Renal cortex interstitium (tissue), 11 donors: ENCODE measurements at regions not wholly inside any gene's neighbourhood (a gene's known extent, or its start where the extent isn't known, plus 50 kb on each side); places are given as distances from the start of the nearest gene placed in this dataset.

Experiments
- DNase-seq, 11 donors: peaks; one replicate each; pipeline ENCODE4 v3.0.0-alpha.2; 2013; ENCODE audit warnings: low read depth in 9 of 11, low spot score in 4 of 11; ENCODE audit errors: extremely low read depth in 1 of 11

- DNase-seq: no peak
Measured at GRCh38 chr10:118537623-118538022, 57.8 kb downstream of the PRLHR start.

GRCh38 chr10:118534136-118534535 is 61.3 kb downstream of the PRLHR start:
- no peak for DNase-seq

GRCh38 chr10:118531105-118531852 is 64.2 kb downstream of the PRLHR start:
- DNase-seq: no peak

DNA sequence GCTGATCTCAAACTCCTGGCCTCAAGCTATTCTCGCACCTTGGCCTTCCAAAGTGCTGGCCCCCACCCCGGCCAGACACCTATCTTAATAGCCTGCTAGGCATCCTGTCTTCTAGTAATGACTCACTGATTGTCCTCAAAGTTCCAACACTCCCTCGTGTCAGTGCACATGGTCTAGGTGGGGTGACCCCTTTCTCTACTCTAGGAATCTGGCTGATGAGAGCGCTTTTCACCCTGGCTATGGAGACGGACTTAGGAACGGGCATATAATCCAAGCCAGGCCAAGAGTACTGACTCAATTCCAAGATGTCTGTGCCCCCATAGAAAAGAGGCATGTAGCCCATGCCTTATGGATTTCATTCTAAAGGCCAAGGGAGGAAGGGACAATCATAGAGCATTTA is 67.0 kb downstream of the PRLHR start:
- no peak for DNase-seq

DNA sequence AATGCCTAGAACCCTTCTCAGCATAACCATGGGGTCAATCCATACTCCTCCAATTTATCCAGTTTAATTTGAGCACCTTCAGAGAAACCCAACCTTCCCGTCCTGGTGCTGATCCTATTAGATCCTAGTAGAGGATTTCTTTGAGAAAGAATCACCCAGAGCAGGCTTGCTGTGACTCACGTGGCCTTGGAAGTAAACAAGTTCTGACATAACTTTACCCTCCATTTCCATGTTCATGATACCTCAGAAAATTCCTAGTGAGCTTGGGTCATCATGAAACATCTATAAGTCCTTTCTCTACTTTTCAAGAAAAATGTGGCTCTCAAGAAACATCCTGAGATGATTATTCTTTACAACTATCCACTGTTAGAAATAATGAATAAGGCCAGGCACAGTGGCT is 71.7 kb downstream of the PRLHR start:
- DNase-seq: no peak

DNA sequence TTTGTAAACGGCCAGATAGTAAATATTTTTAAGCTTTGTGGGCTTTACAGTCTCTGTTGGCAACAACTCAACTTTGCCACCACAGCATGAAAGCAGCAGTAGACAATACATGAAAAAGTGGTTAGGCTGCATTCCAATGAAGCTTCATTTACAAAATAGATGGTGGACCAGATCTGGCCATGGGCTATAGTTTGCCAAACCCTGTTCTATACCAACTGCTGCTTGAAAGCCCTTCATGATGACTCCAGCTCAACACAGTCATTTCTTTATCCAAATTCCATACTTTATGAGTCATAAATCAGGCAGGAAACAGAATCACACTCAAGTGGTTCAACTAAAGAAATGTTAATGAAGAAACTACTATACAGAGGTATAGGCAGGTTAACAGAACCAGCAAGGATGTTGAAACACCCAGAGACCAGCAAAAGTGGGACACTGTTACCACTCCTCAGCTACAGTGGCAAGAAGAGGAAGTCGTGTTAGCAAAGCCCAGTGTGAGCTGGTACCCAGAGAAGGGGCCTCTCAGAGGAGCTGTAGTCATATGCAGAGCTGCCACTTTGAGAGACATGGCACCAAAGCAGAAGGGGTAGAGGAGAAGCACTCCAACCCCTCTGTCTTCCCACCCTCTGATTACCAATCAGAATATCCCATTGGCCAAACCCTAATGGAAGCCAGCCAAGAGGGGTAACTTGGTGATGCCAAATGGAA is 72.5 kb downstream of the PRLHR start:
- DNase-seq: no peak

GRCh38 chr10:118521415-118522117 is 73.9 kb downstream of the PRLHR start:
- DNase-seq: no peak

DNA sequence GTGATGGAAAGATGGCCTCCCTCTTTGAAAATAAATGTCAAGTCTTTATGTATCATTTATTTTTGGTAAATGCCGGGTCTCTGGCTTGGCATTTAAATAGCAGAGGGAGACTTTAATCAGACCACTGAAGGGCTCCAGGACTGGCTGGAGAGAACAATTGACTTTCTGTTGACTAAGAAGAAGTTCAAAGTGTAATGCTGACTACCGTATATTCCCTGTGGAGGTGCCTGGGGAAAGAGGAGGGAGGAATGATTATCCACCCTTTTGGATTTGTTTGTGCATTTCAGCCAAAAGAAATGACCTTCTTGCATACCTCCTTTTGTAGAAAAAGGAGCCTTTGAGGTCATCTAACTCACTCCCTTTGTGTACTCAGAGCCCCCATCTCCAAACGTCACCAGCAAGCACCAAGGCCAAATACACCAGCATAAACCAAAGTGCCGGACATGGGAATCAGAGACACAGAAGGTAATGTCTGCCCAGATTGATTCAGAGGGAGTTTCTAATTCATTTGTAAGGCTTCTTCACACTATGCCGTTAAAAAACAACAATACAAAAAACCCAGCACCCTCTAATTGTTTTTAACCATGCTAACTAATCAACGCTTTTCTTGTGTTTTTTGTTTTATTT is 75.2 kb downstream of the PRLHR start:
- DNase-seq: no peak

DNA sequence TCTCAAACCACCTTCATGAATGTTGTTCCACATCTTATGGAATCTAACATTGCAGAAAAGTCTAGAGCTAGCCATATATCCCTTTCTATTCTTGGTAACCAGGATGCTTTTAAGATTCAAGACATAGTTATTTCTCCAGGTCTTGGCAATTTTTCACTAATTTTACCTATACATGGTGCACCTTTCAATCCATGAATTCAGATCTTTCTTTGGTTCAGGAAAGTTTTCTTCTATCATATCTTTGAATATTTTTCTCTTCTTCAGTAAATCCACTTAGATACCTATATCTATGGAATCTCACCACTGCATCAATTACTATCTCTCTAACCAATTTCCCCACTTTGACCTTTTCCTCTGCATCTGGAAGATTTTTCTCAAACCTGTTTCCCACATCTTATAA is 77.4 kb downstream of the PRLHR start:
- no peak for DNase-seq

DNA sequence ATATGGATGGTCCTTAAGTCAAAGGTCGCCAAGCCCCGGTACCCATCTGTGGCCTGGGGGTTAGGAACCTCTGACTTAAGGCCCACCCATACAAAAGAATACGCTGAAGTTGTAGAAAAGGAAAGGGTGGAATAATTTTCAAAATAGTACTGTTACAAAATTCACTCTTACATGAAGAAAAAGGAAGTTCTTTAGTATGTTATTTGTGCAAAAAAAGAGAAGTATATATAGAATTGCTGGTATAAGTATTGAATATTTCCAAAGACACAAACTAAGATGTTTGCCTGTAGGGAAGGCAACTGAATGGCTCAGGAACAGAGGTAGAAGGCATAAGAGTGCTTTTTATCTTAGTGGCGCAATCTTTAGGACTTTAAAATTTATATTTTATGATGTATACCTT is 78.7 kb downstream of the PRLHR start:
- DNase-seq: no peak

DNA sequence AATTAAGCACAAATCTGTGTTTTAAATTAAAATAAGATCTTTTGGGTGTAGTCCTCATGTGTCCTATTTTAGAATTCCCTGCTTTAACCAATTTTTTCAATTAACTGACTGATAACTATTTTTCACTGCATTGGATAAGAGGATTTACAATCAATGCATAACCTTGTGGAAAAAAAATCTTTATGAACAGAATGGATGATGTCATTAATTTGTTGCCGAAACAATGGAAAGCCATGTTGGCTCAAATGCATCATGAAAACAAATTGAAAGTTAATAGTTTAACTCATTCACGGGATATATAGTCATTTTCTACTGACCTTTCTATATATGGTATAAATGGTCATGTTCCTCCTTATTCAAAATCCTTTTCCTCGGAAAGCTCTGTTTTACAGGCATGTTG is 82.3 kb downstream of the PRLHR start:
- DNase-seq: no peak

- DNase-seq: no peak
Measured at GRCh38 chr10:118511711-118512110, 83.7 kb downstream of the PRLHR start.

GRCh38 chr10:118508863-118509262 is 86.6 kb downstream of the PRLHR start:
- no peak for DNase-seq

GRCh38 chr10:118508355-118508754 is 87.1 kb downstream of the PRLHR start:
- no peak for DNase-seq

DNA sequence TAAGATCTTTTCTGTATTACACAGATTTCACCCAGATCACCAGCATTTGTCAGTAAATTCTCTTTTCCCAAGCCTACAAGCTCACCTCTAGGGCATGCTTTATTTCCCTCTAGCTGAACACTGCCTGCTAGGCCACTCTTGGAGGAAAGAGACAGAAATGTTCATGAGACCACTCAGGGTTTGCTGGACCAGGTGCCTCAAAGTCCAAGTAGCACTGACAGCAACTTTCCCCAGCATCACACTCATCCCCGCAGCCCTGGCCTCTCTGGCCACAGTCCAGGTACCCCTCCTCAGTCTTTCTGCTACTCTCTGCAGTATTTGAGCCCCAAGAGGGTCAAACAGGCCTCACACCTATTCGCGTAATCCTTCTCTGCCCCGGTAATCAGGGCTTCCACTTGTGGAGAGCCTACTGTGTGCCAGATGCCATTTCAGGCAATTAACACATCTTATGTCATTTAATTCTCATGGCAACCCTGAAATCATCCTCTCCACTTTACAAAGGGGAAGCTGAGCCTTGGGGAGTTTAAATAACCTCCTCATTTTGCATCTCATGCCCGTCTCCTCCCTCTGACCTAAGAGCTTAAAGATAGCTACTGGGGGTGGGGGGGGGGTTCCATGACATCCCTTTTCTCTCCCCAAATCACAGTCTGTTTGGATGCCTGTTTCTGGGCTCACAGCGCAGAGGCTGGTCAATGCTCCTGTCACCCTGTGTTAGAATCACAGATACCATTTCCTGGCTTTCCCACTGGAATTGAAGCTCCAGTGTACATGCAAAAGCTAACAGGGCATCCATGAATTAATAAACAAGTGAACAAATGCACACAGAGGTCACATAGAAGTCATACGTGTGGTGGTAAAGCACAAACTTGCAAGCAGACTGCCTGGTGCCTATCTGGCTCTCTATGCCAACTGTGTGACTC is 88.5 kb downstream of the PRLHR start:
- no peak for DNase-seq

DNA sequence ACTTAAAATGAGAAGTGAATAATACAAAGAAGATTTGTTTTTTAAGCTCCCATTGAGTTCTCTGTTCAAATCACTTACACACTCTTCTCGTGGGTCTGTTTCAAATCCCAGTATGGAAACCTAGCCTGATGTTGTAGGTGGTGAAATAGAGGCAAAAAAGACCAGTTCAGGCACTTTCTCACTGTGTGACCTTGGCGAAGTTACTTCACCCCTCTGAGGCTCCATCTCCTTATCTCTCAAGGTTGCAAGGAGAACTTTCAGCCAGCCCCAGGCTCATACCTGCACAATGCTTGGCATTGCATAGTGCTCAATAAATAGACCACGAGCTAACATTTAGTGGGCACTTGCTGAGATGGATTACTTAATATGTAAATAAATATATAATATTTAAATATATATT is 90.1 kb downstream of the PRLHR start:
- DNase-seq: no peak

DNA sequence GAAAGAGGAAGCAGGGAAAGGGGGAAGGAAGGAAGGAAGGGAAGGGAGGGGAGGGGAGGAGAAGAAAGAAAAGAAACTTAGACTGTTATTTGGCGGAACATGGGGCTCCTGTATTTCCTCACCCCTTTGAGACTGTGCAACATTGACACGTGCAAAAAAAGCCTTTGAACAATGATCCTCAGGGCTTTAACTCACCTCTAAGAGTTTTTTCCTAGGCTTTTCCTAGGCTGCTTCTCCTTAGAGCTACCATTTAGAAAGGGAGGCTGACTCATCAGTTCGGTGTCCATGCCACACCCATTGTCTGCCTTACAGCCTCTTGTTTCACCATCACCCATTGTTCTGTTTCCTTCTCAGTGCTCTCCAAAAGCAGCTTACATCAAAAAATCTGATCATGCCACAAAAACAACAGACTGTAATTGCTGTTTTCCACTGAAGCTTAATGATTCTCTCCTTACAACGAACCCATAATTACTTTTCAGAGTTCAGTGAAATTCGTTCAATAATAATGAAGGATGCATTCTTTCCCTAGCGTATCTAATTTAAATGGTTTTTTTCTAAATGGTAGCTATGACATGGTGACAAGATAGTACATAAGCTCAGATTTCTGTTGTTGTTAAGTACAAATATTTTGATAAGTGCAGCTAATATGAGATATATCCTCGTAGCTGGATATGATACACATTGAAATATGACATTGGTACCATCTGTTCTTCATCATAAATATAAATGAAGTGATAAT is 90.8 kb downstream of the PRLHR start:
- DNase-seq: no peak

DNA sequence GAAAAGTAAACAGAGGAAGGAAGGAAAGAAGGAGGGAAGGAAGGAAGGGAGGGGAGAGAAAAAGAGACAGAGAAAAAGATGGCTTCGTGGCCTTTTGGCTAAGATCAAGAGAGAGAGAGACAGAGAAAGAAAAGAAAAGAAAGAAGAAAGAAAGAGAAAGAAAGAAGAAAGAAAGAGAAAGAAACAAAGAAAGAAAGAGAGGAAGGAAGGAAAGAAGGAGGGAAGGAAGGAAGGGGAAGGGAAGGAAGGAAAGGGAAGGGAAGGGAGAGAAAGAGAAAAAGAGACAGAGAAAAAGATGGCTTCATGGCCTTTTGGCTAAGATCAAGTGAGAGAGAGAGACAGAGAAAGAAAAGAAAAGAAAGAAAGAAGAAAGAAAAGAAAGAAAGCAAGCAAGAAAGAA is 91.4 kb downstream of the PRLHR start:
- DNase-seq: no peak
